ENCODE measurements at regions not wholly inside any gene's neighbourhood (a gene's known extent, or its start where the extent isn't known, plus 50 kb on each side); places are given as distances from the start of the nearest gene placed in this dataset.

GRCh38 chr5:138625134-138625533, 49.9 kb upstream of the HSPA9 start:
- TF ChIP-seq, protein P1, sequence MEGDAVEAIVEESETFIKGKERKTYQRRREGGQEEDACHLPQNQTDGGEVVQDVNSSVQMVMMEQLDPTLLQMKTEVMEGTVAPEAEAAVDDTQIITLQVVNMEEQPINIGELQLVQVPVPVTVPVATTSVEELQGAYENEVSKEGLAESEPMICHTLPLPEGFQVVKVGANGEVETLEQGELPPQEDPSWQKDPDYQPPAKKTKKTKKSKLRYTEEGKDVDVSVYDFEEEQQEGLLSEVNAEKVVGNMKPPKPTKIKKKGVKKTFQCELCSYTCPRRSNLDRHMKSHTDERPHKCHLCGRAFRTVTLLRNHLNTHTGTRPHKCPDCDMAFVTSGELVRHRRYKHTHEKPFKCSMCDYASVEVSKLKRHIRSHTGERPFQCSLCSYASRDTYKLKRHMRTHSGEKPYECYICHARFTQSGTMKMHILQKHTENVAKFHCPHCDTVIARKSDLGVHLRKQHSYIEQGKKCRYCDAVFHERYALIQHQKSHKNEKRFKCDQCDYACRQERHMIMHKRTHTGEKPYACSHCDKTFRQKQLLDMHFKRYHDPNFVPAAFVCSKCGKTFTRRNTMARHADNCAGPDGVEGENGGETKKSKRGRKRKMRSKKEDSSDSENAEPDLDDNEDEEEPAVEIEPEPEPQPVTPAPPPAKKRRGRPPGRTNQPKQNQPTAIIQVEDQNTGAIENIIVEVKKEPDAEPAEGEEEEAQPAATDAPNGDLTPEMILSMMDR (IDR thresholded peaks at IDR 0.05; ENCODE audit: insufficient read depth, low read depth, low read length), result no peak
- no peak for TF ChIP-seq EZH2 (IDR thresholded peaks at IDR 0.05; ENCODE audit: insufficient read depth, low read length)
